Inflammatory macrophage (primary cell): ENCODE measurements at regions not wholly inside any gene's neighbourhood (a gene's known extent, or its start where the extent isn't known, plus 50 kb on each side); places are given as distances from the start of the nearest gene placed in this dataset.
A peak's percentile ranks its signal among the peaks of the same experiment; 100 is the strongest.

Experiments used
- DNase-seq, 2 donors: peaks; one replicate each; pipeline ENCODE4 v3.0.0-alpha.2; 2020 to 2022

DNA sequence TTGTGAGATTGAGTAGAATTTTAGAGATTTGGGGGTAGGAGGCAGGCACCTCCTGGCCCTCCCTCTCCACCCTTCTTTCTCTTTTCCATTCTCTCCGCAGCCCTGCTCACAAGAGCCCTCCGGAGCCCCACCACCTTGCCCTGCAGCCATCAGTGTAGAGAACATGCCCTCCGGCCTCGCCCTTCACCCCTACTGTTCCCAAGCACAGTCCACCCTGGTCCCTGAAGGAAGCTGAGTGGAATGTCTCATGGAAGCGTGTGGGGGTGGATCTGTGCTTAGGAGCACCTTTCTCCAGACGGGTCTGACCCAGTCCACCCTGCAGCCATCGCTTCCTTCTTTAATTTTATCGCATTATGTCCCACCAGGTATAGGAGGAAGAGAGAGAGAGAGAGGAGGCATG lies 267.1 kb downstream of the NSG2 start:
- DNase-seq = no peak

GRCh38 chr5:174313615-174314014 lies 268.1 kb downstream of the NSG2 start:
- DNase-seq = no peak

GRCh38 chr5:174314261-174314660 lies 268.8 kb downstream of the NSG2 start:
- no peak for DNase-seq

- DNase-seq = no peak
Measured at GRCh38 chr5:174315471-174315870, 270.0 kb downstream of the NSG2 start.

- DNase-seq = no peak
Measured at GRCh38 chr5:174315871-174316270, 270.4 kb downstream of the NSG2 start.

DNA sequence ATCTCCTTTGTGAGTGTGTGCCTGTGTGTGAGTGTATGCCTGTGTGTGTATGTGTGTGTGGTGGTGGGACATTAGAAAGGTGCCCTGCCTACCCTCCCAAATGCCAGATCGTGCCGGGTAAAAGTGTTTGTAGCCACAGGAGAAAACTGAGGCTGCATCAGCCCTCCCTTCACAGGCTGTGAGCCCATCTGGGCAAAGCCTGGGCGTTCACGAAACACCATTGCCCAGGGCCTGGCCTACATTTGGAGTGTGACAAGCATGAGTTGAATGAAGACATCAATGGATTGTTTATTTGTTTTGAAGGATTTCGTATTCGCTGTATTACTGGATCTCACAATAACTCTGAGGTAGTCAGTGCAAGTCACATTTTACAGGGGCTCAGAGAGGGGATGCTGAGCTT lies 270.8 kb downstream of the NSG2 start:
- DNase-seq = no peak

DNA sequence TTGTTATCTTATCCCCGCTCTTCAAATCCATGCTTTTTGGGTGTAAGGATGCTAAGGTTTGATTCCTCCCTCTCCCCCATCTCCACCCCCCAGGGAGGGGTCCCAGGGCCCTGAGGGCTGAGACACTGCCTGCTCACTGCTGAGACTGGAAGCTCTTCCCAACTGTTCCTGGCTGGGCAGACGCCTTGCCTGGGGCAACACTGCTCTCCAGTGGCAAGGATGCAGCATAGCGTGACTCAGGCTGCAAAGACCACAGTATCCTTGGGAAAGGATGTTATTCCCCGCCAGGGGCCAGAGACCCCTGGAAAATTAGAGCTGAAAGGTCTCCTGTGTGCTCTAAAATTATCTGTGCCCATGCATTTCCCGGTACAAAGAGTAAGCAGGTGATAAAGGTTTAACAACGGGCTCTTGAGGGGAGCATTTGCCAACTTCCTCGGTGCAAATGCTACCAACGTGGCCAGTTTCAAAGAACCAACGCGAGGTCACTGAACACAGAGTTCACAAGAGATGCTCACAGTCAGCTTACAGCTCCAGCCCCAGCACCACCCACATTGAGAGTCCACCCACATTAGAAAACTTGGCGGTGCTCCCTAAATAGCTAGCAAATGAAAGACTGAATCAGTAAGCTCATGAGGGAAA lies 271.9 kb downstream of the NSG2 start:
- peak in 1 of 2 donors; percentile 31 for DNase-seq

GRCh38 chr5:174318578-174318977 lies 273.1 kb downstream of the NSG2 start:
- no peak for DNase-seq

GRCh38 chr5:174319551-174319950 lies 274.0 kb downstream of the NSG2 start:
- no peak for DNase-seq

DNA sequence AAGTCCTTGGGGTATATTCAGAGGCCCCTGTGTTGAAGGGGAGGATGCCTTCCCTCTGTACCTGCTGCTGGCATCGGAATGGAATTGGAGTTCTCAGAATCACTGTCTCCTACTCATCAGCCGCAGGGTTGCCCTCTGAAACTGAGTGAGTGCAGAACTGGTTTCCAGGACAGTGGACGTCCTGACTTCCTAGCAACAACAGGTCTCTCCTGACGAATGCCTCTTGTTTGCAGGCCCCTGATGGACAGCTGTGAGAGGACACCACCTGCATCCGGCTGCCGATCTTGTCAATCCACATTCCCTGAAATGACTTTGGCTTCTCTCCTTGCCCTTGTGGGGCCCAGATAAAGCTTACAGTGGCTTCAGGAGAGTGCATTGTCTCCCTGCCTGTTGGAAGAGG lies 274.5 kb downstream of the NSG2 start:
- no peak for DNase-seq

DNA sequence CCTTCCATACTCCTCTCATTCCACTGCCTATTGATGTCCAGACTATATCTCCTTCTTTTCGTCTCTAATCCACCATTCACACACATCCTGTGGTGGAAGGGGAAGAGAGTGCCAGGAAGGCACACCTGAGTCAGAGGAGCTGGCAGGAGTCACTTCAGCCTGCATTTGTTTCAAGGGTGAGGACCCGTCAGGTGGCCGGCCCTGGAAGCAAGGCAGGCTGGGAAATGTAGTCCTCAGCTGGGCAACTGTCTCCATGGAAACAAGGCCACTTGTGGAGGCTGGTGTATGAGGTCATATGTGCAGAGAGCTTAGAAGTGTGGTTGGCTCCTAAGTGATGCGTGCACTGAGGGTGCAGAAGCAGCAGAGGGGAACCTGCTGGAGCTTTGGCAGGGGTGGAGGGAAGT lies 278.4 kb downstream of the NSG2 start:
- DNase-seq = peak in 1 of 2 donors; percentile 12

DNA sequence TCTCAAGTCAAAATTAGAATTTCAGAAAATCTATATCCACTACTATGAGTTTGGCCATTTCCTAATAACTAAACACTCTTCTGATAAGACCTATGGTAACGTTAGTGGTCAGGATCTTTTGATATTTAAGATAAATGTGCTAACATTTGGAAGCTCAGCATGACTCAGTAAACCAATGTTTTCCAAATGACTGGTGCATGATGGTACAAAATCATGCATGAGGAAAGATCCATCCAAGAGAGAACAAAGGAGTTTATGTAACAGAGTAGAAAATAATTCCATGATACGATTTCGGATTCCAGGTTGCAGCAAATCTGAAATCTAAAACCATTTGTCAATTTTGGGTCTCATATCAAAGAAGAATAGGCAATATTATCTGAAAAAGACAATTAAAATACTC lies 279.2 kb downstream of the NSG2 start:
- no peak for DNase-seq

DNA sequence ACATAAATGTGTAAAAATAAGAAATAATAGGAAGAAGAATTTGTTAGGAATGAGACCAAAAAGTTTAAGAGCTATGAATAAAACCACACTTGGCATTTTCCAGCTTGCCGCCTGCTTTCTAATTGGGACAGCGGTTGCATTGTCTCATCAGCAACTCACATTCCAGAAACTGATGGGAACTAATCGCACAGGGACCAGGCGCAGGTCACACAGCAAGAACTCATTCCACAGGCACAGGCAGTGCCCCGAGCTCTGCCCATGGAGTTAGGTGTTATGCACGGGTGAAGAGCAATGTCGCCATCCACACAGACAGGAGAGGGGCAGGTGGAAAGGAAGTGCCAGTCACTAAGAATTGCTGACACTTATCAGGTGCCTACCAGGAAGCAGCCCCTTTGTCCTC lies 279.9 kb downstream of the NSG2 start:
- no peak for DNase-seq

GRCh38 chr5:174325961-174326360 lies 280.5 kb downstream of the NSG2 start:
- no peak for DNase-seq

- no peak for DNase-seq
Measured at GRCh38 chr5:174326372-174326771, 280.9 kb downstream of the NSG2 start.

DNA sequence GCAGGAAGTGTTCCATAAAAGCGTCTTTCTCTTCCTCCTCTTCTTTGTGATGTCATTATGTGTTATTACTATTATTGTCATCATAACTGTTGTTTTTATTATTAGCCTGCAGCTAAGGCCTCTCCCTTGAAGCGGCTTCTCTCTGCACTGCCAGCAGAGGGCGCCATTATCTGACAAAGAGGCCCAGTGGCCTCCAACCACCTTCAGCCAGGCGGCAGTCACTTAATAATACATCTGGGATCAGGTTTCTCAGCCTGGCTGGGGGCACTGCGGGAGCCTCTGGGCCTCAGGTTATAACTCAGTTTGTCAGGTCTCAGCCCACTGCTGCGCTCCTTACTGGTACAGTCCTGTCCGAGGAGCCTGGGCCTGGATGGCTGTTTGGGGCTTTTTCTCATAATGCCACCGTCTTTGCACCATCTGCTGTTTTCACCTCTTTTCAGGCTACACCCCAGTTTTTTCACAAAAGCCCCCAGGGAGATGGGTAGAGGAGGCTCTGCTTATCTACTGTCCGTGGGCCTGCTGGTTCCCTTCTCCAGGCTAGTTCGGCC lies 281.9 kb downstream of the NSG2 start:
- DNase-seq = peak; percentile 33 to 64

- DNase-seq = no peak
Measured at GRCh38 chr5:174327896-174328295, 282.4 kb downstream of the NSG2 start.

DNA sequence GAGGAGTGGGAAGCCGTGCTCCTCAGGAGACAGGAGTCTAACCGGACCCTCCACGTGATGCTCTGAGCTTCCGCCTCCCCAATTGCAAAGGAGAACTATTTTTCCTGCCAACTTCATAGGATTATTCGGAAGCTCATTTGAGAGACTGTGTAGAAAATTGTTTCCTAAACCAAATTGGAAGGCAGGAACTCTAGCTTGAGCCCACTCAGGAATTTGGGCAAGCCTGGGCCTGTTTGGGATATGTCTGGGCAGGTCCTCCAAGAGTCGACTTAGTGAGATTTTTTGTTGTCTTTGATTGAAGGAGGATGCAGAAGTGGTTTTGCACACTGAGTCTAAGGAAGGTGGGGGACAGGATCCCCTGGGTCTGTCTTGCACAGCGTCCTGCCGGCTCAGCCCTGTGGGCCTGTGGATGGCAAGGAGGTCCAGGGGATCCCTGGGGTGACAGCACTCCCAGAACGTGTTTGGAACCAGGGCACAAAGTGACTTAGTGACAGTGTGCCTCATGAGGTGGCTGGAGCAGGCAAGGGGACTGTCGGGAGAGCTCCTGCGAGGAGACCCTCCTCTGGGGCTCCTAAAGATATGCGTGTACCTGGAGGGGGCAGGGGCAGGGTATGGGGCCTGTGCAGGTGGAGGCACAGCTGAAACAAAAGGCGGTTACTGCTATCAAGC lies 283.3 kb downstream of the NSG2 start:
- no peak for DNase-seq

DNA sequence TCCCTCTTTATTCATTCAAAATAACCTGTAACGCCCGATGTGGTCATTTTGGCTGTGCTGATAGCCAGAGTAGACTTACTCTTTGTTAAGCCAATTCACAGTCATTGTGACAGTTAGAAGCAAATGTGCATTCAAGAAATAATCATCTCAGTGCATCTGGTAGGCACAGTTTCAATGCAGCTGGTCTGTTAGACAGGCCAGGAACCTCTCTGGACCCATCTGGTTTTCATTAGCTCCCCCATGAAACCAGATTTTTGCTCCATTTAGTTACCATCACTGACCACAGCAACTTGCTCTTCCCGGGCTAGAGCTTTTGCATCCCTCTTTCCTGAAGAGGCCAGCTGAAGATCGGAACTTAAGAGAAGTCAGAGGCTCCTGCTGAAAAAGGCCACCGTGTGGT lies 284.2 kb downstream of the NSG2 start:
- DNase-seq = no peak

- no peak for DNase-seq
Measured at GRCh38 chr5:174335682-174336364, 290.3 kb downstream of the NSG2 start.

DNA sequence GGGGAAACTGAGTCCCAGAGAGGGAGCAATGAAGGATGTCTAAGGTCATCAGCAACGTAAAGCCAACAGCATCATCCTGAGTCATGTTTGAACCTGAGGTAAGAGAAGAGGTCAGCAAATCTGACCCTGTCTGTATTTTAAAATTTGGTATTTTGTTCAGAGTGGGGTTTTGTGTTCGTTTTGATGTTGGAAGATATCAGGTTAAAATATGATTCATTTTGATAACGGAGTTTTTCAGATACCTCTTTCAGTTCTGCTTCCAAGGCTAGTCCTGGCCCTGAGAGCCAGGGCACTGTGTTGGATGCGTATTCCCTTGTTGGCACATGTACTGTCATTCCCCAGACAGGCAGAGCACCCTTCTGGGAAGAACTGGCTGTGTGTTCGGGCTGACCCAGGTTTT lies 291.0 kb downstream of the NSG2 start:
- DNase-seq = no peak

DNA sequence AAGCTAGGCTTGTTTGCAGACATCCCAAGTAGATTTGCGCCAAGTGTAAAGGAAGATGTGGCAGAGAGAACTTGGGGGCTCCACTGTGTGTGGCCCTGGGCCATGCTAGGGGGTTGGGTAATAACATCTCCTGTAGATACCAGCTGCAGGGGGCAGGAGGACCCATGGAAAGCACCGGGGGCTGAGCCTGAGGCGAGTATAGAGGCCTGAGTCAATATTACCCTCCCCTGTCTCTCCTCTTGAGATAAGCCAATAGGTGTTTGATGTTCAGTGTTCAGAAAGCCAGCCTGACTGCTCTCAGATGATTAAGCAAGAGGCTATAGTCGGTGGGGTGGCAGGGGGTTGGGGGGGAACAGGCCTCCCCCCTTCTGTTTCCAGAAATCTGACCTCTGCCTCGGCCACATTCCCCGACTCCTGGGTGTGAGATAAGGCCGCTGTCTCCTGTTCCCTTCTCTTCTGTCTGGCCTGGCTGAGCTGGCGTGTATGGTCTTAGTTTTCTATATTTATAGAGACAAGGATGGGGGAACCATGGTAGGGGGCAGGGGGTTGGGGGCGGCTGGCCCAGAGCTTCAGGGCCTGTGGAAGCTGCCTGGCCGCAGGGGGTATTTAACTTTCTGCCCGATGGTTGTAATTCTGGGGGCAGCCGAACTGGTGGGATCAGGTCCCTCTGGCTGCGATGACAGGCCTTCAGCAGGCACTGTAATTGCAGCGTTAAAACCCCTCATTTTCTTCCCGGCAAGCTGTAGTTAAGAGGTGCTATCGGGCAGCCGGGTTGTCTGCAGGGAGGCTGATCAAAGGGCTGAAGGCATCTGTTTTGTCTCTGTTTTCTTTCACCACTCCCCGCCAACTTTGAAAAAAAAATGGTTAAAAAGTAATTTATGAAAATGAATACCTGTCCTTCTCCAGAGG lies 292.0 kb downstream of the NSG2 start:
- DNase-seq = no peak
